ENCODE measurements at regions not wholly inside any gene's neighbourhood (a gene's known extent, or its start where the extent isn't known, plus 50 kb on each side); places are given as distances from the start of the nearest gene placed in this dataset.
A peak's percentile ranks its signal among the peaks of the same experiment; 100 is the strongest.
"Not testable (repeated sequence)": the region's sequence is repeated elsewhere in the genome, so short reads cannot be mapped to it uniquely, and the experiment has no call there.

DNA sequence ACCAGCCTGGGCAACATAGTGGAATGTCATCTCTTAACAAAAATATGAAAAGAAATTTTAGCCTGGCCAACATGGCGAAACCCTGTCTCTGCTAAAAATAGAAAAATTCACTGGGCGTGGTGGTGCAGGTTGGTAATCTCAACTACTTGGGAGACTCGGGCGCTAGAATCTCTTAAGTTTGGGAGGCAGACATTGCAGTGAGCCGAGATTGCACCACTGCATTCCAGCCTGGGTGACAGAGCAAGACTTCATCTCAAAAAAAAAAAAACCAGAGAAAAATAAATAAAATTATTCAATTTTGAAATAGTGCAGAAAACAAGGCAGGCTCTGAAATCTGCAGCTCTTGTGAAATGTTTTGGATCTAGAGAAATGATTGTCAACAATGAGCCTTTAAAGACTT, 397.3 kb upstream of the AMELY start:
- no peak for DNase-seq (ENCODE audit: extremely low spot score)
- TF ChIP-seq, protein P1, sequence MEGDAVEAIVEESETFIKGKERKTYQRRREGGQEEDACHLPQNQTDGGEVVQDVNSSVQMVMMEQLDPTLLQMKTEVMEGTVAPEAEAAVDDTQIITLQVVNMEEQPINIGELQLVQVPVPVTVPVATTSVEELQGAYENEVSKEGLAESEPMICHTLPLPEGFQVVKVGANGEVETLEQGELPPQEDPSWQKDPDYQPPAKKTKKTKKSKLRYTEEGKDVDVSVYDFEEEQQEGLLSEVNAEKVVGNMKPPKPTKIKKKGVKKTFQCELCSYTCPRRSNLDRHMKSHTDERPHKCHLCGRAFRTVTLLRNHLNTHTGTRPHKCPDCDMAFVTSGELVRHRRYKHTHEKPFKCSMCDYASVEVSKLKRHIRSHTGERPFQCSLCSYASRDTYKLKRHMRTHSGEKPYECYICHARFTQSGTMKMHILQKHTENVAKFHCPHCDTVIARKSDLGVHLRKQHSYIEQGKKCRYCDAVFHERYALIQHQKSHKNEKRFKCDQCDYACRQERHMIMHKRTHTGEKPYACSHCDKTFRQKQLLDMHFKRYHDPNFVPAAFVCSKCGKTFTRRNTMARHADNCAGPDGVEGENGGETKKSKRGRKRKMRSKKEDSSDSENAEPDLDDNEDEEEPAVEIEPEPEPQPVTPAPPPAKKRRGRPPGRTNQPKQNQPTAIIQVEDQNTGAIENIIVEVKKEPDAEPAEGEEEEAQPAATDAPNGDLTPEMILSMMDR (IDR thresholded peaks at IDR 0.05; ENCODE audit: control extremely low read depth, extremely low read depth, low read depth, missing control alignments): no peak
- ChIA-PET POLR2A (no interaction called here), CTCF (no interaction called here)

DNA sequence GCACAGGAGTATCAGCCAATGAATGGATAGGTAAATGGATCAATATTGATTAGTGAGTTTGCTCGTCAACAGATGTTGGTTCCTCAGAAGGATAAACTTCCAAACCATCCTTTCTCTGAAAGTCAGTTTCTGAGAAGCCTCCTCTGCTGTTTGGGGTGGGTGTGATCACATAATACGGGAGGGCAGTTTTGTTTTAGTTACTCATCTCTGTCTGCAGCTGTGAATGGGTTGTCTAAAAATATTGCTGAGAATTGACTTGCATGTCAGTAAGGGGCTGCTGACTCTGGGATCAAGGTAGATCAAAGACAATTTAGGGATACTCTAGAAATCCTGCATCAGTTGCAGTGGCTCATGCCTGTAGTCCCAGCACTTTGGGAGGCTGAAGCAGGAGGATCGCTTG, 390.8 kb upstream of the AMELY start:
- POLR2A ChIA-PET: no interaction called here
- DNase-seq (ENCODE audit: extremely low spot score): no peak
- TF ChIP-seq, protein P1 (IDR thresholded peaks at IDR 0.05; ENCODE audit: control extremely low read depth, extremely low read depth, low read depth, missing control alignments): no peak
- CTCF ChIA-PET: no interaction called here

DNA sequence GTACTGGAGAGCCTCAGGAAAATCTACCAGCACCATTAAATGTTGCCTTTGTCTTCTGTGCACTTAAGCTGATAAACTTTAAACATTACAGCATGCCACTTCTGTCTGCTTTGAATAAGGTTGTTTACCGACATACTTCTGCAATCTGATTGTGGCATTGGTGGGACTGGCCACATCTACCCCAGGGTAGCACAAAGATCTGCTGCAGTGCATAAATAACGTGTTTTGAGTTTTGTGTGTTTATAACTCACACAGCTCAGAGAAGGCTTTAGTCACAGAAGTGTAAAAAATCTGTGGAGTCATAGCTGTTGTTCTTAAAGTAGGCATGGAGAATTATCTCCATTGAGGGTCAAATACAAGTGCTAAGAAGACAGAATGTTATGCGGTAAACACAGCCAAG, 388.4 kb upstream of the AMELY start:
- ChIA-PET POLR2A (no interaction called here), CTCF (interaction anchor here (1.1 kb wide), 1 partner anchor 27 kb away, joined by 3 read pairs; no protein-coding TSS in a partner anchor)
- TF ChIP-seq, protein P1 (IDR thresholded peaks at IDR 0.05; ENCODE audit: control extremely low read depth, extremely low read depth, low read depth, missing control alignments): no peak
- no peak for DNase-seq (ENCODE audit: extremely low spot score)

DNA sequence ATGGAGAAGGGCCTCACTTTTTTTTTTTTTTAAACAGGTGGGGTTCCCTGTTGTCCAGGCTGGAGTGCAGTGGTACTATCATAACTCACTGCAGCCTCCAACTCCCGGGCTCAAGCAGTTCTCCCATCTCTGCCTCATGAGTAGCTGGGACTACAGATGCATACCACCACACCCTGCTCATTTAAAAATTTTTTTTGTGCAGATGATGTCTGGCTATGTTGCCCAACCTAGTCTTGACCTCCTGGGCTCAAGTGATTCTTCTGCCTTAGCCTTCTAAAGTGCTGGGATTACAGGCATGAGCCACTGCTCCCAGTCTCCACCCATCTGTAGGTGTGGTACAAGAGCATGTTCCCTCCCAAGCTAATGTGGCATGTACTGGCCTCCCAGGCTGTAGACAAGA, 380.6 kb upstream of the AMELY start:
- DNase-seq (ENCODE audit: extremely low spot score): no peak
- POLR2A ChIA-PET: interaction anchor here (0.7 kb wide), 1 partner anchor 39 kb away, joined by 3 read pairs; no protein-coding TSS in a partner anchor
- TF ChIP-seq, protein P1 (IDR thresholded peaks at IDR 0.05; ENCODE audit: control extremely low read depth, extremely low read depth, low read depth, missing control alignments): no peak
- CTCF ChIA-PET: no interaction called here

DNA sequence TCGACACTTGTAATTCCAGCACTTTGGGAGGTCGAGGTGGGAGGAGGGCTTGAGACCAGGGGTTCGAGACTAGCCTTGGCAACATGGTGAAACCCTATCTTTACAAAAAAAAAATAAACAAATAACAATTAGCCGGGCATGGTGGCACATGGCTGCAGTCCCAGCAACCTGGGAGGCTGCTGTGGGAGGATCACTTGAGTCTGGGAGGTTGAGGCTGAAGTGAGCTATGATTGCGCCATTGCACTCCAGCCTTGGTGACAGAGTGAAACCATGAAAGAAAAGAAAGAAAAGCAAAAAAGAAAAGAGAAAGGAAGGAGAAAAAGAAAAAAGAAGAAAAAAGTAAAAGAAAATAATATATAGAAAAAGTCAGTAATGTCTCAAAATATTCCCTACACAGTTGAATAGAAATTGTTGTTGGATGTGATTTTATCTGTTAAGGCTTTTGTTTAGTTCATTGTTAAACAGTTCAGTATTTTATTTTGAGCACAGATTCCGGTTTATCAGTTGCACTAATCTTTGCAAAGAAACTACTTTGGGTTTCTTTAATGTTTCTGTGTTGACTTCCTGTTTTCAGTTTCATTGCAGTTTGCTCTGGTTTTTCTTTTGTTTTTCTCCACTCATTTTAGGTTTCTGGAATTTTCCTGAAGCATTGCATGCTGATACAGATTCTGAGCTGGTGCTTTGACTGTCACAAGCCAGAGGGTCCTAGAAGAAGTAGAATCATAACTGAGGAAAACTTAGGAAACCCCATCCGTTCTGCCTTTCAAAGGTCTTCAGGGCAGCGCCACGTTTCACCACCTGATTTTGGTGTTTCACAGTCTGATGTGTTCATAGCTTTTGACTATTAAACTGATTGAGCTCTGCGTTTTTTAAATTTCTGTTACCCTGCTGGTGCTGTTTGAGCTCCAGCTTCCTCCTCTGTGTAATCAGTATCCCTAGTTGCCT, 378.6 kb upstream of the AMELY start:
- DNase-seq (ENCODE audit: extremely low spot score): peak; percentile 11
- TF ChIP-seq, protein P1 (IDR thresholded peaks at IDR 0.05; ENCODE audit: control extremely low read depth, extremely low read depth, low read depth, missing control alignments): no peak
- ChIA-PET CTCF (interaction anchor here (1.6 kb wide), 1 partner anchor 18 kb away, joined by 6 read pairs; no protein-coding TSS in a partner anchor), POLR2A (no interaction called here)

DNA sequence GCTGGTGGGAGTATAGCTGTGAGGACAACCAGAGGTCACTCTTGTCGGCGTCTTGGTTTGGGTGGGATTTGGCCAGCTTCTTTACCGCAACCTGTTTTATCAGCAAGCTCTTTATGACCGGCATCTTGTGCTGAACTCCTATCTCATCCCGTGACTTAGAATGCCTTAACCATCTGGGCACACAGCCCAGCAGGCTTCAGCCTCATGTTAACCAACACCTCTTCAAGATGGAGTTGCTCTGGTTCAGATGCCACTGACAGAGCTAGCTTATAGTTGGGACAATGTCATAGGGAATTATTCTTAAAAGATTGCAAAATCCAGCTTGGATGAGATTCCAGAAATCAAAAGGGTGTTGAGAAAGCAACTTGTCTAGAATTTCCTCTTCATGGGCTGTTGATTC, 377.1 kb upstream of the AMELY start:
- no peak for DNase-seq (ENCODE audit: extremely low spot score)
- ChIA-PET CTCF (no interaction called here), POLR2A (no interaction called here)
- TF ChIP-seq, protein P1 (IDR thresholded peaks at IDR 0.05; ENCODE audit: control extremely low read depth, extremely low read depth, low read depth, missing control alignments): no peak

DNA sequence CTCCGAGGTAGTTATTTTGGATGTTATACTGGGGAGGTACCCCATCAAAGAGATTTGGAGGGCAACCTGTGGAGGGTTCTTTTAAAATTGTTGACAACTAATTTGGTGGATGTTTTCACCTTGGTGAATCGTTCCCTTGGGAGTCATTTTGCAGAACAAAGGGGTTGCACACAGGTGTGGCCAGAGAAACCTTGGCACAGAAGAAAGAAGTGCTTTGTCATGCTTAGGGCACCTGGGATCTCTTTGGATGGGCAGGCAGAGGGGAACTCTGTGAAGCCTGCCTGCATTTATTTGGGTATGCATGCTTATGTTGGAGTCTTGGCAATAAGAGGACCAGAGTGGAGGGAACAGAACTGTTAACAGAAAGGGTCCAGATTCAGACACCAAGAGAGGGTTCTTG, 376.4 kb upstream of the AMELY start:
- DNase-seq (ENCODE audit: extremely low spot score); CTCF ChIA-PET; POLR2A ChIA-PET: not testable (repeated sequence)

Data from GM10248 (cell line).